A549 (cell line): ENCODE measurements at regions not wholly inside any gene's neighbourhood (a gene's known extent, or its start where the extent isn't known, plus 50 kb on each side); places are given as distances from the start of the nearest gene placed in this dataset.

ENCODE experiments used
- CHD4 ChIP-seq: fragments of 200-600 bp; sonication (generic); IDR thresholded peaks from 2 replicates; pipeline ENCODE4 v1.6.1; 2016; ENCODE audit warnings: antibody characterized with exemption, mild to moderate bottlenecking, borderline replicate concordance
- MAFK ChIP-seq: fragments of 450-650 bp; IDR thresholded peaks from 2 replicates; pipeline ENCODE4 v1.6.1; 2014; ENCODE audit not compliant: partially characterized antibody
- PBX3 ChIP-seq: IDR thresholded peaks from 2 replicates; pipeline ENCODE4 v1.6.1; 2012
- POLR2A ChIP-seq: IDR thresholded peaks from 2 replicates; pipeline ENCODE4 v1.6.1; 2012; ENCODE audit warnings: mild to moderate bottlenecking, low read length
- RAD21 ChIP-seq, 2 experiments: fragments of >200 bp in 1 of 2; sonication (Bioruptor Twin) in 1 of 2; formaldehyde crosslinking in 1 of 2; IDR thresholded peaks in 1 of 2; conservative IDR thresholded peaks in 1 of 2; 2 replicates in 1 of 2; 3 replicates in 1 of 2; pipeline ENCODE4 v1.6.1; 2012 to 2018; ENCODE audit warnings: inconsistent platforms in 1 of 2
- RFX5 ChIP-seq: fragments of 450-650 bp; IDR thresholded peaks from 2 replicates; pipeline ENCODE4 v1.7.1; 2014; ENCODE audit warnings: antibody characterized with exemption, mild to moderate bottlenecking, moderate library complexity
- TF ChIP-seq, protein P1 (sequence below): IDR thresholded peaks from 2 replicates; pipeline ENCODE4 v1.6.1; 2012
- TF ChIP-seq, protein P2 (sequence below): fragments of 450-650 bp; IDR thresholded peaks from 2 replicates; pipeline ENCODE4 v1.6.1; 2014; ENCODE audit warnings: antibody characterized with exemption
- TF ChIP-seq, protein P3 (sequence below): fragments of >200 bp; sonication (Bioruptor Twin); formaldehyde crosslinking; IDR thresholded peaks from 3 replicates; pipeline ENCODE4 v1.5.1; 2016

DNA sequence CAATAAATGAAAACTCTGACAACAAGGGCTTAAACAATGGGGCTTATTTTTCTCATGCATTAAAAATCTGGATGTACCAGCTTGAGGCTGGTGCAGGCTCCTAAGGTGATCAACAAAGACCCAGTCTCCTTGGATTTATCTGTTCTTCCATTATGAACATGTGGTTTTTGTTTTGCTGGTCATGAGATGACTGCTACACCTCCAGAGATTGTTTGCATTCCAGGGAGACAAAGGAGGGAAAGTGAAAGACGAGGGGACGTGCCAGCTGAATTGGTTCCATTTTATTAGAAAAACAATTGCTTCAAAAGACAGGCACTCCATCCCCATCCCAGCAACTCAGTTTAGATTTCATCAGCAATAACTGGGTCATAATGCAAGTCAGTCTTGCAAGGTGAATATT is 90.9 kb upstream of the KCNK1 start:
- TF ChIP-seq, protein P1, sequence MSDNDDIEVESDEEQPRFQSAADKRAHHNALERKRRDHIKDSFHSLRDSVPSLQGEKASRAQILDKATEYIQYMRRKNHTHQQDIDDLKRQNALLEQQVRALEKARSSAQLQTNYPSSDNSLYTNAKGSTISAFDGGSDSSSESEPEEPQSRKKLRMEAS = no peak
- TF ChIP-seq POLR2A (no peak), RAD21 (conservative IDR thresholded peaks at IDR 0.05 in 1 of 2, IDR thresholded peaks at IDR 0.05 in 1 of 2) (no peak), PBX3 (no peak), RFX5 (no peak), MAFK (no peak), CHD4 (no peak)
- TF ChIP-seq, protein P2, sequence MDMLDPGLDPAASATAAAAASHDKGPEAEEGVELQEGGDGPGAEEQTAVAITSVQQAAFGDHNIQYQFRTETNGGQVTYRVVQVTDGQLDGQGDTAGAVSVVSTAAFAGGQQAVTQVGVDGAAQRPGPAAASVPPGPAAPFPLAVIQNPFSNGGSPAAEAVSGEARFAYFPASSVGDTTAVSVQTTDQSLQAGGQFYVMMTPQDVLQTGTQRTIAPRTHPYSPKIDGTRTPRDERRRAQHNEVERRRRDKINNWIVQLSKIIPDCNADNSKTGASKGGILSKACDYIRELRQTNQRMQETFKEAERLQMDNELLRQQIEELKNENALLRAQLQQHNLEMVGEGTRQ = no peak
- TF ChIP-seq, protein P3, sequence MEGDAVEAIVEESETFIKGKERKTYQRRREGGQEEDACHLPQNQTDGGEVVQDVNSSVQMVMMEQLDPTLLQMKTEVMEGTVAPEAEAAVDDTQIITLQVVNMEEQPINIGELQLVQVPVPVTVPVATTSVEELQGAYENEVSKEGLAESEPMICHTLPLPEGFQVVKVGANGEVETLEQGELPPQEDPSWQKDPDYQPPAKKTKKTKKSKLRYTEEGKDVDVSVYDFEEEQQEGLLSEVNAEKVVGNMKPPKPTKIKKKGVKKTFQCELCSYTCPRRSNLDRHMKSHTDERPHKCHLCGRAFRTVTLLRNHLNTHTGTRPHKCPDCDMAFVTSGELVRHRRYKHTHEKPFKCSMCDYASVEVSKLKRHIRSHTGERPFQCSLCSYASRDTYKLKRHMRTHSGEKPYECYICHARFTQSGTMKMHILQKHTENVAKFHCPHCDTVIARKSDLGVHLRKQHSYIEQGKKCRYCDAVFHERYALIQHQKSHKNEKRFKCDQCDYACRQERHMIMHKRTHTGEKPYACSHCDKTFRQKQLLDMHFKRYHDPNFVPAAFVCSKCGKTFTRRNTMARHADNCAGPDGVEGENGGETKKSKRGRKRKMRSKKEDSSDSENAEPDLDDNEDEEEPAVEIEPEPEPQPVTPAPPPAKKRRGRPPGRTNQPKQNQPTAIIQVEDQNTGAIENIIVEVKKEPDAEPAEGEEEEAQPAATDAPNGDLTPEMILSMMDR = no peak
